Uterus (tissue), 3 donors: ENCODE measurements at regions not wholly inside any gene's neighbourhood (a gene's known extent, or its start where the extent isn't known, plus 50 kb on each side); places are given as distances from the start of the nearest gene placed in this dataset.
"Not testable (repeated sequence)": the region's sequence is repeated elsewhere in the genome, so short reads cannot be mapped to it uniquely, and the experiment has no call there.

ENCODE experiments used
- DNase-seq, 2 donors: peaks; one replicate each; pipeline ENCODE4 v3.0.0-alpha.2; 2019 to 2020
- H3K27ac ChIP-seq, 2 donors: fragments of 200-600 bp; sonication (generic); 1 replicate in 1 of 2; 2 replicates in 1 of 2; pipeline ENCODE4 v1.5.1; 2016 to 2018
- H3K27me3 ChIP-seq, 2 donors: fragments of 200-600 bp; sonication (generic); one replicate each; pipeline ENCODE4 v1.5.1; 2018 to 2019; ENCODE audit warnings: control low read depth in 1 of 2
- H3K36me3 ChIP-seq, 2 donors: fragments of 200-600 bp; sonication (generic); one replicate each; pipeline ENCODE4 v1.5.1; 2019; ENCODE audit warnings: control low read depth in 1 of 2
- H3K4me1 ChIP-seq, 2 donors: fragments of 200-600 bp; sonication (generic); one replicate each; pipeline ENCODE4 v1.5.1; 2018 to 2019; ENCODE audit warnings: control low read depth in 1 of 2
- H3K4me3 ChIP-seq, 2 donors: fragments of 200-600 bp; sonication (generic); 1 replicate in 1 of 2; 2 replicates in 1 of 2; pipeline ENCODE4 v1.5.1; 2018 to 2019; ENCODE audit warnings: mild to moderate bottlenecking in 1 of 2
- H3K9me3 ChIP-seq, 2 donors: fragments of 200-600 bp; sonication (generic); one replicate each; pipeline ENCODE4 v1.5.1; 2019; ENCODE audit warnings: control low read depth in 1 of 2
- CTCF ChIP-seq, 4 experiments: fragments of 200-600 bp in 2 of 4; fragments of 450-650 bp in 2 of 4; sonication (generic) in 2 of 4; IDR thresholded peaks; one replicate each; pipeline ENCODE4 v1.5.1; 2016 to 2019; ENCODE audit warnings: antibody characterized with exemption in 4 of 4, mild to moderate bottlenecking in 2 of 4, moderate library complexity in 1 of 4
- POLR2A ChIP-seq, 2 donors: fragments of 450-650 bp; IDR thresholded peaks; one replicate each; pipeline ENCODE4 v1.6.1; 2016; ENCODE audit warnings: antibody characterized with exemption in 2 of 2, mild to moderate bottlenecking in 1 of 2, moderate library complexity in 1 of 2
- intact Hi-C: fragments of 100-400 bp; cut with DNase I; formaldehyde crosslinking; loops from one replicate; pipeline ENCODE4 v1.15.1; 2023; ENCODE audit warnings: low total_unique reads
- donor health status: DM: yes; HTN: yes; CAD: no.

GRCh38 chrX:26914232-26914631, 548.9 kb downstream of the PPP4R3C start:
- H3K4me3 ChIP-seq: no peak overlapping the region
- TF ChIP-seq CTCF (IDR thresholded peaks at IDR 0.05): no peak
- no peak for TF ChIP-seq POLR2A (IDR thresholded peaks at IDR 0.05)
- H3K4me1 ChIP-seq: no peaks in the 10 kb centered on the region
- DNase-seq: no peak
- intact Hi-C loops: no loop called here
- no peak overlapping the region for H3K27ac ChIP-seq
- H3K27me3 ChIP-seq: peaks cover 0 to 5% of the 10 kb centered on the region in 2 donors
- no peaks in the 10 kb centered on the region for H3K9me3 ChIP-seq
- H3K36me3 ChIP-seq: no peaks in the 10 kb centered on the region

GRCh38 chrX:26911785-26912184, 551.4 kb downstream of the PPP4R3C start:
- H3K36me3 ChIP-seq, H3K4me3 ChIP-seq, H3K4me1 ChIP-seq, DNase-seq, H3K27ac ChIP-seq, H3K27me3 ChIP-seq, H3K9me3 ChIP-seq, intact Hi-C loops: not testable (repeated sequence)

GRCh38 chrX:26909728-26910127, 553.4 kb downstream of the PPP4R3C start:
- no peaks in the 10 kb centered on the region for H3K9me3 ChIP-seq
- no peak overlapping the region for H3K4me3 ChIP-seq
- H3K27ac ChIP-seq: no peak overlapping the region
- no peak for TF ChIP-seq POLR2A (IDR thresholded peaks at IDR 0.05)
- TF ChIP-seq CTCF (IDR thresholded peaks at IDR 0.05): no peak
- H3K27me3 ChIP-seq: peaks cover 0 to 5% of the 10 kb centered on the region in 2 donors
- no peaks in the 10 kb centered on the region for H3K4me1 ChIP-seq
- intact Hi-C loops: no loop called here
- no peak for DNase-seq
- H3K36me3 ChIP-seq: no peaks in the 10 kb centered on the region

- intact Hi-C loops: no loop called here
- Histone ChIP-seq H3K4me3 (no peak overlapping the region), H3K27me3 (no peaks in the 10 kb centered on the region), H3K4me1 (no peaks in the 10 kb centered on the region), H3K9me3 (no peaks in the 10 kb centered on the region), H3K27ac (no peak overlapping the region), H3K36me3 (no peaks in the 10 kb centered on the region)
- no peak for DNase-seq
- TF ChIP-seq POLR2A (IDR thresholded peaks at IDR 0.05) (no peak), CTCF (IDR thresholded peaks at IDR 0.05) (no peak)
Measured at GRCh38 chrX:26908218-26908617, 554.9 kb downstream of the PPP4R3C start.

- H3K9me3 ChIP-seq: no peaks in the 10 kb centered on the region
- no peak for DNase-seq
- intact Hi-C loops: no loop called here
- H3K4me3 ChIP-seq: no peak overlapping the region
- H3K27me3 ChIP-seq: no peaks in the 10 kb centered on the region
- no peak overlapping the region for H3K27ac ChIP-seq
- H3K4me1 ChIP-seq: no peaks in the 10 kb centered on the region
- no peaks in the 10 kb centered on the region for H3K36me3 ChIP-seq
- TF ChIP-seq POLR2A (IDR thresholded peaks at IDR 0.05) (no peak), CTCF (IDR thresholded peaks at IDR 0.05) (no peak)
Measured at GRCh38 chrX:26889574-26889973, 573.6 kb downstream of the PPP4R3C start.

GRCh38 chrX:26873736-26874135, 589.4 kb downstream of the PPP4R3C start:
- no peak overlapping the region for H3K27ac ChIP-seq
- H3K27me3 ChIP-seq: no peaks in the 10 kb centered on the region
- no peak overlapping the region for H3K4me3 ChIP-seq
- no peaks in the 10 kb centered on the region for H3K9me3 ChIP-seq
- H3K4me1 ChIP-seq: no peaks in the 10 kb centered on the region
- intact Hi-C loops: no loop called here
- no peaks in the 10 kb centered on the region for H3K36me3 ChIP-seq
- TF ChIP-seq POLR2A (IDR thresholded peaks at IDR 0.05): no peak
- TF ChIP-seq CTCF (IDR thresholded peaks at IDR 0.05): no peak
- DNase-seq: no peak
